NCI-H524 treated with DMSO at 0.1 percent for 48 hours (cell line): ENCODE measurements at regions not wholly inside any gene's neighbourhood (a gene's known extent, or its start where the extent isn't known, plus 50 kb on each side); places are given as distances from the start of the nearest gene placed in this dataset.
A peak's percentile ranks its signal among the peaks of the same experiment; 100 is the strongest.
"Not testable (repeated sequence)": the region's sequence is repeated elsewhere in the genome, so short reads cannot be mapped to it uniquely, and the experiment has no call there.

Experiments used
- DNase-seq: peaks from one replicate; lab custom pipeline; 2025; lab: John Stamatoyannopoulos, UW

DNA sequence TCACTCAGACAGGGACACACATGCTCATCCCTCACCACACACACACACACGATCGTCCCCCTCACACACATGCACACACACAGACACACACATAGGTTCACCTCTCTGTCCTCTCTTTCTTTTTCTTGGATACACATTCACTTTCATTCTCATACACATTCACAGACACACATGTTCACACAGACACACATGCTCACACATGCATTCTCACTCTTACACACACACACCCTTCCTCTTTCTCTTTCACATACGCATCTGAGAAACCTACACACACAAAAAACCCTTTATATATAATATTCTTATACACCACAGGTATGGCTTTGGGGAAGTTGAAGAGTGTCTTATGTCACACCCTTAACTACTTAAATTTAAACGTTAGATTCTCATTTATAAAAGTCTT, 248.6 kb upstream of the RUNX1 start:
- no peak for DNase-seq

DNA sequence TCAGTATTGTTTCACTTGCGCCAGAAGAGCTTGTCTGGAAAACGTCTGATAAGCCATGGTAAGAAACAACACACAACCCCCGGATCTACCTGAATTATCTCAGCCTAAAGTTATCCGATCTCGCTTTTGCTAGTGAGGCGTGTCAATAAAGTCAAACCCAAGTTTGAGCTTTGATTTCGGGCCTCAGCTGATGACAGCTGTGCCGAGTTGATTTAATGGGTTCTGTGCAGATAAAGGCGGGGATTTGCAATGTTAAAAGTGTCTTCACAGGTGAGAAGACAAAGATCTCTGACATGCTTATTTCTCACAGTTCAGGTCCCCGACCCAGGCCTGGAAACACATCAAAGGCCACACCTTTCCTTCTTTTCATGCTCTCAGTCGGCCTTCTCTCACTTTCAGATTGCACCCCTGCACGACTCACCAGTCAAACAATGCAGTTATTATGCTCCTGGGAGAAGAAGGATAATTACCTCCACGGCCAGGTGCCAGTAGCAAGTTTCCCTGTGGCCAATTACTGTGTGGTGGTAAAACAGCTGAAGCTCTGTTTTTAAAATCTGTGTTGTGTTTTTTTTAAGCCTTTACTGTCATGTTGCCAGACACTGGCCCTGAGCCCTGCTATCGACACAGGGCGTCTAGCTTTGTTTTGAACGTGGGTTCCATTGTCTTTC, 245.3 kb upstream of the RUNX1 start:
- DNase-seq = no peak

DNA sequence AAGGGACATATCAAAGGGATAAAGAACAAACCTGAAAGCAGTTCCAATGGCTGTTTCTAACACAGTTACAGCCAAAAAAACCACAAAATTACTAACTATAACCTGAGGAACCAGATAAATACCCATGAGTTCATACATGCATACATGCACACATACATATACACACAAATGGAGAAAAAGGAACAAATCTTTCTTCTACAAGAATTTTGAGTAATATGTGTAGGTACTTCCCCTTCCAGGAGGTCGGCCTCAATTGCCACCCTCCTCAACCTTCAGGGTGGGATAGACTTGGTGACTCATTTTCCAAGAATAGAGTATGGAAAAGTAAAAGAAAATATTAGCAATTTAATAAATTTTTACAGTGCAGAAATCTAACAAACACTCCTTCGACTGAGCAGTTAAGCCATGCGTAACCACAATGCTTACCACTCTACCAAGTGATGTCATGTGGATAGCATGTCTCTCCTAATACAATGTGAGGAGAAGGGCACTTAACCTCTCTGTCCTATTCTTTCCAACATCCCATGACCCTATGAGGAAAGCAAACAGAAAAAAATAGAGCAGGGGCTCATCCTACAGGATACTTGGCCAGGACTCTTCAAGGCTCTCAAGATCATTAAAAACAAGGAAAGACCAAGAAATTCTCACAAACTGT, 243.0 kb upstream of the RUNX1 start:
- no peak for DNase-seq

DNA sequence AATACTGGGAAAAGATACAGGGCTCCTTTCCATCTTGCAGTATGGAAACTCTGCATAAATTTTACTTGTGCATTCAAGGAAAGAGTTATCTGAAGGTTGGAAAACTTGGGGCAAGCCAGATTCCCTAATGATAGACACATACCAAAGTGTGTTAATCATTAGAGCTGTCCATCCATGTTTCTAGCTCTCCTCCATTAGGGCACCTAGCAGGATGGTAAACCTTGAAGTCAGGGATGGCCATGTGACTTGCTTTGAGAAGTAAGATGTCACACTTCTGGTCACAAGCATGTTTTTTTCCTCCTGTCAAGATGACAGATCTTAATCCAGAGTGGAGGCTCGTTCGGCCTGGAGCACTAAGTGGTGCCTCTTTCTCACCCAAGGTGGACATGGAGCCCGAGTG, 241.9 kb upstream of the RUNX1 start:
- no peak for DNase-seq

DNA sequence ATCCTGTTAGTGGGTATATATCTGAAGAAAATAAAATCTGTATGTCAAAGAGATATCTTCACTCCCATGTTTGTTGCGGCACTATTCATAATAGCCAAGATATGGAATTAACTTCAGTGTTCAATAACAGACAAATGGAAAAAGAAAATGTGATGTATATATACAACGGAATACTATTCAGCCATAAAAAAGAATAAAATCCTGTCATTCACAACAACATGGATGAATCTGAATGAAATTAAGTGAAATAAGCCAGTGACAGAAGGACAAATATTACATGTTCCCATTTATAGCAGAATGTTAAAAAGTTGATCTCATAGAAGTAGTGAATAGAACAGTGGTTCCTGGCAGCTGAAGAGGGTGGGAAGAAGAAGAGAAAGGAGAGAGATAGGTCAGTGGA, 239.1 kb upstream of the RUNX1 start:
- no peak for DNase-seq

DNA sequence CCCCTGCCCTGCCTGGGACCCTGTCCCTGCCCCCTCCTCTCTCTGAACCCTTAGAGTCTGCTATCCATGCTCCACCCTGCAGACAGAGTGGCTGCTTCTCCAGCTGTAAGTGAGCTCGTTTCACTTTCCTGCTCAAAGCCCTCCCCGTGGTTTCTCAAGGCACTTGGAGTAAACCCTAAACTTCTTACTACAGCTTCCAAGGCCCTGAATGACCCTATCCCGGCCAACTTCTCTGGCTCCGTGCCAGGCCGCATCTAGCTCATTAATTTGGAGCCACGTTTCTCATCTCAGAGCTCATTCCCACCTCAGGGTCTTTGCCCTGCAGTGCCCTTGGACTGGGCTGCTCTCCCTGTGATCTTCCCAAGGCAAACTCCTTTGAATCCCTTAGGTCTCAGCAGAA, 235.1 kb upstream of the RUNX1 start:
- DNase-seq = no peak

DNA sequence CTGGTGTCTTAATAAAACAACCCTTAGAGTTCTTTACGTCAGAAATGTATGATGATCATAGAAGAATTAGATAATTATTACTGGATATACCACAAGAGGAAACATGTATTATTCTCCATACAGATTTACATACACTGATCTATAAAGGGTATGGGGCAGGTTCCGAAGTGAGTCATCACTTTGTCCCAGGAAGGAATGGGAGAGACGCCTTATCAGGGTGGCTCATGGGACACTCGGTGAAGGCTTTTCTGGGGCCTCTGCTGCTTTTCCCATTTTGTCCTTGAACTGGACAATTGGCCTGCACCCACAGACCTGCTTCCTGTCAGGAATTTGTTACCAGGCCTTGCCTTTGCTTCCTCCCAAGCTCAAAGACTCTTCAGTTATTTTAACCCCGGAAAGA, 233.8 kb upstream of the RUNX1 start:
- no peak for DNase-seq

DNA sequence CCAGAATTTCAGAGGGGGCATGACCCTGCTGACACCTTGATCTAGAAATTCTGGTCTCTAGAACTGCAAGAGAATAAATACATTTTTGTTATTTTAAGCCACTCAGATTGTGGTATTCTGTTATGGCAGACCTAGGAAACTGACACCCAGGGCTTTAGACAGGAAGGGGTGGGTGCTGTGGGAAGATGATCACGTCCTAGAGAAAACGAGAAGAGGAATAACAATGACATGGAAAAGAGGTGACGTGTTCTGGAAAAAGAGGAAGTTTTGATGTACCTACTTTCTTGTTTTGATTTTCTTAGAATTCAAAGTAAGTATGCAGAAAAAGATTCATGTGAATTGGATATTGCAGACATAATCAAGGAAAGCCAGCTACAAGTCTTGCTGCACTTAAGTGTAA, 232.9 kb upstream of the RUNX1 start:
- no peak for DNase-seq

DNA sequence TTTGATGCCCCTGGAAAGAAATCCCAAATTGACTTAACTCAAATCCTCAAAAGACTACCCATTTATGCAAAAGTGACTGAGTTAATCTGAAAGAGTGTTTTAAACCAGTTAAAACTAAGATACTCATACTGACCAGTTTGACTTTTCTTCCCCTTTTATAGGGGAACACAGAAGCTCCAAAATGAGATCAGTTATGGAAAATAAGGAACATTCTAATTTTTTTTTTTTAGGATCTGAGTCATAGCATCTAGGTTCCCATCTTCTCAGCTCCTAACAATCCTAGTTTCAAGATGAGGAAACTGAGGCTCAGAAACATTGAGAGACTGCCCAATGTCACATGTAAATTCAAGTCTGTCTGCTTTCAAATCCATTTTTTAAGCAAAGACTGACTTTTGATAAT, 231.1 kb upstream of the RUNX1 start:
- DNase-seq = no peak

DNA sequence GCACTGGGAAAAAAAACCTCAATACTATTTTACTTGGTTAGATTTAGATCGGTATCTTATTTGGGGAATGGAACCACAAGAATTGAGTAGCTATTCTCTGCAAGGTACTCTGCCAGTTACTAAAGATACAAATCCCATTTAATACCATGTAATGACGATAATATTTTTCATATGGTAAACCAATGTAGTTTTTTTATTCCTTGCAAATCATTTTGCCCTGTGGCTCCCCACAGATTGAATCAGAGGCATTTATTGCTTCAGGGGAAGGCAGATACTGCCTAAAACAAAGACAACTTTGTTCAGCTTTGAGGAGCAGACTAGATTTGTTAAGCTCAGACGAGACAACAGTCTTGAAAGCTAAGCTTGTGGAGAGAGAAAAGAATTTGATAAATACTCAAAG, 226.7 kb upstream of the RUNX1 start:
- DNase-seq = no peak

DNA sequence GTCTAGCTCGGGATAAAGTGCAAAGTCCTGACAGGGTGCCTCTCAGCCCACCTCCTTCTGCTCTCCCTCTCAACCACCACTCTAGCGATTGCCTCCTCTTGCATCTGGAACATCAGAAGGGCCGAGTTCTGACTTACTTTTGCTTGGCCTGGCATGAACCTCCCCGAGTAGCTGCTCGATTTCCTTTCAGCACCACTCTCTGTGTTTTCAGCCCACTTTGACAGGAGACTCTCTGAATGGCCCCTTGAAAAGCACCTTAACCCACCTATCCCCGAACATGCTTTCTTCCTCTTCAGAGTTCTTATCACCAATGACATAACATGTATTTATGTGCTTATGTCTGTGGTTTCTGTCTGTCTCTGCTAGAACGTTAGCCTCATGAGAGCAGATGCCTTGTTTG, 225.8 kb upstream of the RUNX1 start:
- no peak for DNase-seq

DNA sequence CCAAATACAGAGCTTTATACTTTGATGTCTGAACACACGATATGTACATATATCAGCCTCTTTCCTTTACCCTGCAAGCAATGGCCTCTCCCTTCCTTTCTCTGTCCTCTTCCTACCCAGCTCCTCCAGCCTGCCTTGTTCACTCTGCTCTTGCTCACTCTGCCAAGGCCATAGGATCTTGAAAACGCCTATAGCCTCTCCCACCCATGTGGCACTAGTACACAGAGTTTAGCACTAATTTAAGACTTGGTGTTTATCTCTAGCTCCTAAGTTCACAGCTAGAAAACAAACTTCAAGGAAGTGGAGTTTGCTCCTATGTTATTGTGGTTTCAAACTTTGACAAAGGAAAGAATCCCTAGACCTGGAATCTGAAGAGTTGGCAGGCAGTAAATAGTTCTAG, 225.0 kb upstream of the RUNX1 start:
- DNase-seq = no peak

DNA sequence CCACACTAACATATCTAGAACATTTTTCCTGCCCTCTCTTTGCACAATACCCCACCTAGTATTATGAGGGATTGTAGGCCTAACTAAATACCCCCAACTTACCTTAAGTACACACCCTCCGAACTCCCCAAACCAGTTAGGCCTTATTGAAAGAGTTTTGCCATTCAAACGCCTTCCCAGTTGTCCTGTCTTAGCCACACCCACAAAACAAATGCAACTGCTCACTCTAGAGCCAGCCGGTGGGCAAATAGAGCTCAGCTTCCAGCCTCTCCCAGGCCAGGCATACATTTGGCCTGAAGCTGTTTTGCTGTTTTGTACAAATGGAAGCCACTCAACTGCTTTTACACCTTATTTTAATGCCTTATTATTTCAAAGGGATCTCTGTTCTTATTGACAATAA, 224.2 kb upstream of the RUNX1 start:
- no peak for DNase-seq

DNA sequence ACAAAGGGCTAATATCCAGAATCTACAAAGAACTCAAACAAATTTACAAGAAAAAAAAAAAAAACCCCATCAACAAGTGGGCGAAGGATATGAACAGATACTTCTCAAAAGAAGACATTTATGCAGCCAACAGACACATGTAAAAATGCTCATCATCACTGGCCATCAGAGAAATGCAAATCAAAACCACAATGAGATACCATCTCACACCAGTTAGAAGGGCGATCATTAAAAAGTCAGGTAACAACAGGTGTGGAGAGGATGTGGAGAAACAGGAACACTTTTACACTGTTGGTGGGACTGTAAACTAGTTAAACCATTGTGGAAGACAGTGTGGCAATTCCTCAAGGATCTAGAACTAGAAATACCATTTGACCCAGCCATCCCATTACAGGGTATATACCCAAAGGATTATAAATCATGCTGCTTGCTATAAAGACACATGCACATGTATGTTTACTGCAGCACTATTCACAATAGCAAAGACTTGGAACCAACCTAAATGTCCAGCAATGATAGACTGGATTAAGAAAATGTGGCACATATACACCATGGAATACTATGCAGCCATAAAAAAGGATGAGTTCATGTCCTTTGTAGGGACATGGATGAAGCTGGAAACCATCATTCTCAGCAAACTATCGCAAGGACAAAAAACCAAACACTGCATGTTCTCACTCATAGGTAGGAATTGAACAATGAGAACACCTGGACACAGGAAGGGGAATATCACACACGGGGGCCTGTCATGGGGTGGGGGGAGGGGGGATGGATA, 222.4 kb upstream of the RUNX1 start:
- DNase-seq = not testable (repeated sequence)

DNA sequence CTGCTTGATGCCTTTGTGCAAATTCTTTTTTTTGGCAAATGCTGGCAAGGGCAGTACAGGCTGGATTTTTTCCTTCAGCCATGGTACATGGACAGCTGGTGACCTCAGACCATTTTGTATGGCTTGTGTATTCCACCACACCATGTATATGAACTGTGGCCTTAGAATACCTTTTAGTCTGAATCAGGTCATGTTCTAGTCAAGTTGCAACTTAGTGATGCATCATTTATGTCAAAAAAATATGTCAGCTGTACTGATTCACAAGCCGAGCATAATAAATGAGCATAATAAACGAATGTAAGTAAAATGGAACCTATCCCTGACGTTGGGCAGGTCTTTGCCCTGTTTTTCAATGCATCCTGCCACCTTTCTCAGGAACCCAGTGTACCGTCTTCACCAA, 219.7 kb upstream of the RUNX1 start:
- no peak for DNase-seq

DNA sequence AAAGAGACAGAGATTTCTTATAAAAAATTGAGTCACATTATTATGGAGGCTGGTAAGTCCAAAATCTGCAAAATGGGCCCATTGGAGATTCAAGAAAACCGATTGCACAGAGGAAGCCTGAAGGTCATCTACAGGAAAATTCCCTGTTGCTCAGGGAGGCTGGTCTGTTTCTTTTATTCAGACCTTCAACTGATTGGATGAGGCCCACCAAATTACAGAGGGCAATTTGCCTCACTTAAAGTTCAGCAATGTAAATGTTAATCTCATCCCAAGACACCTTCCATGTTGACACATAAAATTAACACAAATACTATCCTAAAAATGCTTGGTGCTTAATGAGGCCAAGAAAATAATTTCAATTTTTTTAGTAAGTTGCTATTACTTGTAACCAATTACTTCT, 219.2 kb upstream of the RUNX1 start:
- DNase-seq = no peak

DNA sequence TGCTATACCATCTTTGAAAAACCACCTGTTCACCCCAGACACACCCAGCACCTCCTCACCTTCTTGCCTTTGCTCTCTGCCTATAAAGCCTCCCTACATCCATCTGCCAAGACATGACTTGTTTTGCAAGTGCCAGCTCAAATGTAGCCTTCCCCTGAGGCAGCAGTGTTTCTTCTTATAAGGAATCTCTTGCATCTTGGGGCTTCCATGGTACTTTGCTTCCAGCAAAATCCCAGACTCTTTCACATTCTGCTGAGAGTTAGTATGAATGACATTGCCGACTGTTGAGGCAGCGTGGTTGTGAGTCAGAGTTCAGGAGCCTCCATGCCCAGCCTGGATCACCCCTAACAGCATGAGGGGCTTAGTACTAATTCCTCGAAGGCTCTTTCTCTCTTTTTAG, 217.4 kb upstream of the RUNX1 start:
- no peak for DNase-seq

DNA sequence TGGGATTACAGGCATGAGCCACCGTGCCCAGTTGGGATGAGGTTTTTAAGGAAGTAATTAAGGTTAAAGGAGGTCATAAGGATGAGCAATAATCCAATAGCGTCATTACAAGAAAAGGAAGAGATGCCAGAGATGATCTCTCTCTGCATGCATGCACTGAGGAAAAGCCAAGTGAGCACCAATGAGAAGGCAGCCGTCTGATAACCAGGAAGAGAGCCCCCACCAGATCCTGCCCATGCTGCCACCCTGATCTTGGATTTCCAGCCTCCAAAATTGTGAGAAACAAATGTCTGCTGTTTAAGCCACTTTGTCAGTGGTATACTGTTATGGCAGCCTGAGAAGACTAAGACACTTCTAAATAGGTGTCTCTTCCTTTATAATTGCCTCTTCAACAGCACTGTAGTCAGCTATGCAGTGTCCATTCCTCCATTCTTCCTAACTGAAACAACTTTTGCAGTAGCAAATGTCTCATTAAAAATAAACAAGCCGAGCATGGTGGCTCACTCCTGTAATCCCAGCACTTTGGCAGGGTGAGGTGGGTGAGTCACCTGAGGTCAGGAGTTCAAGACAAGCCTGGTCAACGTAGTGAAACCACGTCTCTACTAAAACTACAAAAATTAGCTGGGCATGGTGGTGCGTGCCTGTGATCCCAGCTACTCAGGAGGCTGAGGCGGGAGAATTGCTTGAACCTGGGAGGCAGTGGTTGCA, 216.2 kb upstream of the RUNX1 start:
- DNase-seq = no peak

DNA sequence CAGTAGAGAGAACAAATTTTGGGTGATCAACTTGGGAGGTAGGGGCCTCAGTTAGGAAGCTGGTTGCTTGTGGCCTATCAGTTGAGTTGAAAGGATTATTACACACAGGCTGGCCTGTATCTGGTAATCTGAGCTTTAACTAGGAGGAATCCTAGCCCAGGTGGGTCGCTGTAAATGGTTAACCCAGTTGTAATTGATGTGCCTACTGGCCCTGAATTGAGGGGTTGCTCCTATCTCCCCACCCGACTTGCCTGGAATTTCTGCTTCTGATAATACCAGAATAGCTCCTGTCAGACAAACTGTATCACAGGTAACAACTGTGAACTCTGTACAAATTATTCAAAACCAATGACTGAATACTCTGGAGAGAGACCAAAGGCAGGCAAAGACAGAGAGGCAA, 210.4 kb upstream of the RUNX1 start:
- no peak for DNase-seq

DNA sequence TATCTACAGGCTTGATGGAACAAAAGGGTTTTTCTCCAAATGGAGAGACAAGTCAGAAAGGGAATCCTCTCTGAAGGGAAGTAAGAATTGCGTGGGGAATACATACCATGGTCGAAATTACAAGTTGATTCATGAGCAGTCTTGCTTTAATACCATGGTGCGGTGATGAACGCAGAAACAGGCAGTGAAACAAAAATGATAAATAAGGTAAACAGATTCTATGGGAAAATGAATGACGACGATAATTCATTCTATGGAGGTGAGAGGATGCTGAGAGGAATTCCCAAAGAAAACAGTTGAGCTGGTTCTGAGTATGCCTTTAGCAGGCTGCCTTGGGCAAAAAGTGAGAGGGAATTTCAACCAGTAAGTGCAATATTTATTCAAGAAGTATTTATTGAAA, 209.4 kb upstream of the RUNX1 start:
- no peak for DNase-seq

DNA sequence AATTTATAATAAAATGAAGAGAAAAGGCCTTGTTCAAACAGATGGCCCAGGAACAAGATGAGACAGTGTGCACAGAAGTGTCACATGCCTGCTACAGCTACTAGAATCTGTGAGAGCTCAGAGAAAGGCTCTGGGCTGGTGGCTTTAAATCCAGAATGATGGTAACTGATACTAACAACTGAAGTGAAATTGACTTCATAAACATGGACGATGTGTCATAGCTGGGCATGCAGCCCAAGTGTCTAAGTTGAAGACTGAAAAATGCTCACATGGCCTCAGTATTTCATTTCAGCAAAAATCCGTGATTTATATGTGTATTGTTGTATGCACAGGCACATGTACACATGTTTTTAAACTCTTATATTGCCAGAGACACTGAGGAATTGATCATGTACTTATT, 208.3 kb upstream of the RUNX1 start:
- no peak for DNase-seq

DNA sequence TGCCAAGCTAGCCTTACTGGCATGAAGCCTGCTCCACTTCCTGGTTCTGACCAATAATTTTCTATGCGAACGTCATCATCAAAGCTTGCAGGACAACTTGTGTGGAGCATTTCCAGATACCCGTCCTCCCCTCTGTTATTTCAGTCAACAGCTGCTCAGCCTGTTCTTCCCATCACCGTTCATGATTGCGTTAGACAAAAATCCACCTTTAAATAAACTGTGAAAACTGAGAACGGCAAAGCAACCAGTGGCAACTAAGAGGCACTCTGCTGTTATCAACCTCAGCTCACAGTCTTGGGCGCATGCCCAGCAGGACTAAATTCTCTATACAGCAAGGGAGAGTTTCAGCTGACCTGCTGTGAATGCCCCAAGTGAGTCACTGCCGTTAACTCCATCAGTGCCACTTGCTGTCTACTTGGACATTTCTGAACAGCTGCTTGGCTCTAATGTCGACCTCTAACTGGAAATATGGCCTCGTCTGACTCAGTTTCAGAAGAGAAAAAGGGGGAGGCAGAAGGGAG, 207.4 kb upstream of the RUNX1 start:
- peak; percentile 29 for DNase-seq

DNA sequence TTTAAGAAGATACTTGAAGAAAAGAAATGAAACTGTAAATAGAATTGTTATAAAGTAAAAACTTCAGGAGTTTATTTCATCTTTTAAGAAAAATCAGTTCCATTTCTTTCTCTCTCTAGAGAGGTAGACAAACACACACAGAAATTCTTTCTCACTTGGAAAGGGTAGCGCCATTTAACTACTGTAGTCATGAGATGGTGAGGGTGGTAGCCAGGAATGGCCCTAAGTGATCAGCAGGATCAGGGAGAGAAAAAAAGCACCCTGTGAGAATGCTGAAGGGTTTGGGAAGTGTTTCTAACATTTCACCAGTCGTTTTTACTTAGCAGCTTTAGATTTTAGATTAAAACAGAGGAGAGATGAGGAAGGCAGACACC, 205.7 kb upstream of the RUNX1 start:
- DNase-seq = no peak
